ENCODE measurements at regions not wholly inside any gene's neighbourhood (a gene's known extent, or its start where the extent isn't known, plus 50 kb on each side); places are given as distances from the start of the nearest gene placed in this dataset.

DNA sequence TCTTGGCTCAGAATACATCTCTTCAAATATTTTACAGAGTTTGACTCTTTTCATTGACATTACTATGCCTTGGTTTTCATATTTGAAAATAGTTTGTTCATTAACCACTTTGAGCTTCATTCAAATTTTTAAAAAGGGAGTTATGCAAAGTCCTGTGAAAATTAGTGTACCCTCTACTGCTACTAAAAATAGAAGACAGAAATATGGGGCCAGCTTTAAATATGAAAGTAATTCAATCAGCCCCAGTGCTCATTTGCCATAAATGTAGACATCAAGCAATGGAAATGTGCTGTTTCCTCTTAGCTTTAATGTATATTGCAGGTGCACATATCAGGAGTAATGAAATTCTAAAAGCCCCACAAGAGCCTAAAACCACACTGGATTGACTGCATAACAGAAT, 218.7 kb downstream of the SPATA18 start:
- no peak for DNase-seq (ENCODE audit: low spot score)
- no peak overlapping the region for H3K4me3 Mint-ChIP-seq (ENCODE audit: unreplicated experiment)
- peaks cover 22% of the 10 kb centered on the region for H3K27me3 Mint-ChIP-seq (ENCODE audit: low read depth)
- peaks cover 16% of the 10 kb centered on the region for H3K4me1 Mint-ChIP-seq (ENCODE audit: low read depth)
- peaks cover 2% of the 10 kb centered on the region for H3K36me3 Mint-ChIP-seq (ENCODE audit: low read depth)
- no peak overlapping the region for H3K27ac Mint-ChIP-seq (ENCODE audit: unreplicated experiment)
- TF ChIP-seq, protein P1, sequence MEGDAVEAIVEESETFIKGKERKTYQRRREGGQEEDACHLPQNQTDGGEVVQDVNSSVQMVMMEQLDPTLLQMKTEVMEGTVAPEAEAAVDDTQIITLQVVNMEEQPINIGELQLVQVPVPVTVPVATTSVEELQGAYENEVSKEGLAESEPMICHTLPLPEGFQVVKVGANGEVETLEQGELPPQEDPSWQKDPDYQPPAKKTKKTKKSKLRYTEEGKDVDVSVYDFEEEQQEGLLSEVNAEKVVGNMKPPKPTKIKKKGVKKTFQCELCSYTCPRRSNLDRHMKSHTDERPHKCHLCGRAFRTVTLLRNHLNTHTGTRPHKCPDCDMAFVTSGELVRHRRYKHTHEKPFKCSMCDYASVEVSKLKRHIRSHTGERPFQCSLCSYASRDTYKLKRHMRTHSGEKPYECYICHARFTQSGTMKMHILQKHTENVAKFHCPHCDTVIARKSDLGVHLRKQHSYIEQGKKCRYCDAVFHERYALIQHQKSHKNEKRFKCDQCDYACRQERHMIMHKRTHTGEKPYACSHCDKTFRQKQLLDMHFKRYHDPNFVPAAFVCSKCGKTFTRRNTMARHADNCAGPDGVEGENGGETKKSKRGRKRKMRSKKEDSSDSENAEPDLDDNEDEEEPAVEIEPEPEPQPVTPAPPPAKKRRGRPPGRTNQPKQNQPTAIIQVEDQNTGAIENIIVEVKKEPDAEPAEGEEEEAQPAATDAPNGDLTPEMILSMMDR (IDR thresholded peaks at IDR 0.05) = no peak
- H3K9me3 Mint-ChIP-seq (ENCODE audit: low read depth) = peaks cover 6% of the 10 kb centered on the region

DNA sequence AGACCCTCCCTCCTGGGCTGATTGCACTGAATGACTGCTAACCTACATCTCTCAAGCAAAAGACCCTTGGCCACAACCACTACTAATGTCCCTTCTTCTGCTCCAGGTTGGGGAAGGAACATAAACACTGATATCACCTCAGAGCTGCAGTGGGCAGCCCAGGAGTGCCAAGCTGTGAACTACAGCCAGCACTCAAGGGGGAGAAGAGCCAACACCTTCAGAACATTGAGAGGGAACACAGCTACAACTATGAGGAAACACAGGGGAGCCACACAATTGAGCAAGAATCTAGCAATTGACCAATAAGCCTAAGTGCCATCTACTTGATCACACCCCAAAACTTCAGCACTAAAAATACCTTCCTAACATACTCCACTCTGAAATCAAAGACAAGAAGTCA, 222.8 kb downstream of the SPATA18 start:
- H3K4me1 Mint-ChIP-seq (ENCODE audit: low read depth) = no peaks in the 10 kb centered on the region
- peaks cover 8% of the 10 kb centered on the region for H3K36me3 Mint-ChIP-seq (ENCODE audit: low read depth)
- H3K4me3 Mint-ChIP-seq (ENCODE audit: unreplicated experiment) = no peak overlapping the region
- TF ChIP-seq, protein P1 (IDR thresholded peaks at IDR 0.05) = no peak
- H3K9me3 Mint-ChIP-seq (ENCODE audit: low read depth) = peaks cover 20% of the 10 kb centered on the region
- H3K27ac Mint-ChIP-seq (ENCODE audit: unreplicated experiment) = no peak overlapping the region
- peaks cover 12% of the 10 kb centered on the region for H3K27me3 Mint-ChIP-seq (ENCODE audit: low read depth)
- DNase-seq (ENCODE audit: low spot score) = no peak

DNA sequence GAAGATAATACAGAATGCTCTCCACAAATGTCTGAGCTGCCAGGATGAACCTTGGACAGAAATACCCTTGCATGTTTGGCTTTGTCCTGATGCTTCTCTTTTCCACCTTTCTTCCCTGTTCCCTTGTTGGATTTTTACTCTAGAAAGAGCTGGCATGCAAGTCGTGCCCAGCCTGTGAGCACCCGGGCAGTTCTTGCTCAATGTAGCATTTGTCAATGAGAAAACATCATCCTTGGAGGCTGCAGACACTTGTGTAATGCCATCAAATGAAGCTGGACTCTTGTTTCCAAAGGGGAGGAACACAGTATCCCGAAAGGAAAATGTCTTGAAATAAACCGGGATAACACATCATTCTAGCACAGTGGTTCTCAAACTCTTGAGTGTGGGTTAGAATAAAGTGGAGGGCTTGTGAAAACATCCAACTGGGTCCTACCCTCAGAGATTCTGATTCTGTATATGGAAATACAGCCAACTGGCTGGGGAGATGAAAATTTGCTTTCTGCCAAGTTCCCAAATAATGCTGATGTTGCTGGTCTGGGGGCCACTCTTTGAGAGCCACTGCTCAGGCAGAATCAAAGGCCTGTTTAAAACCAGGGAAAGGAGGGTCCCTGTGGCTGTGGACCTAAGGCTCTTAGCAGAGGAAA, 237.2 kb downstream of the SPATA18 start:
- Mint-ChIP-seq H3K27me3 (ENCODE audit: low read depth) (peaks cover 2% of the 10 kb centered on the region), H3K4me1 (ENCODE audit: low read depth) (no peaks in the 10 kb centered on the region), H3K27ac (ENCODE audit: unreplicated experiment) (no peak overlapping the region), H3K4me3 (ENCODE audit: unreplicated experiment) (no peak overlapping the region), H3K9me3 (ENCODE audit: low read depth) (peaks cover 11% of the 10 kb centered on the region), H3K36me3 (ENCODE audit: low read depth) (no peaks in the 10 kb centered on the region)
- no peak for DNase-seq (ENCODE audit: low spot score)
- TF ChIP-seq, protein P1 (IDR thresholded peaks at IDR 0.05) = no peak

DNA sequence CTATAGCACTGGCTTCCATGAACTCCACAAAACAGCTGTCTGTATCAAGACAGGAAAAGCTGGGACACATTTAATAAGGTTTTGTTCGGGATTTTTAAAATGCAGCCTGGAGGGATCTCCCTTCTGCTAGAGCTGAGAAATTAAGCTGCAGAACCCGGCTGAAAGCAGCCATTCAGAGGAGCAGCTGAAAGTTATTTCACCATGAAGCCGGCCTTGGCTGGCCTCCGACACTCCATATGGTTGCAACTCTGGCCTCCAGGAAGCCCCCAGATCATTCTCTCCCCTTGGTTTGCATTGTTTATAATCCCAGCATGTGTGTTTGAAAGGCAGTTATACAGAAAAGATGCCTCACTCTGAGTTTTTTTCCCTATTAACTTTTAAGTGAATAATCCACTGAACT, 239.4 kb downstream of the SPATA18 start:
- H3K27me3 Mint-ChIP-seq (ENCODE audit: low read depth) = peaks cover 2% of the 10 kb centered on the region
- H3K4me3 Mint-ChIP-seq (ENCODE audit: unreplicated experiment) = no peak overlapping the region
- TF ChIP-seq, protein P1 (IDR thresholded peaks at IDR 0.05) = no peak
- no peaks in the 10 kb centered on the region for H3K36me3 Mint-ChIP-seq (ENCODE audit: low read depth)
- no peak for DNase-seq (ENCODE audit: low spot score)
- H3K9me3 Mint-ChIP-seq (ENCODE audit: low read depth) = no peaks in the 10 kb centered on the region
- no peak overlapping the region for H3K27ac Mint-ChIP-seq (ENCODE audit: unreplicated experiment)
- H3K4me1 Mint-ChIP-seq (ENCODE audit: low read depth) = no peaks in the 10 kb centered on the region

DNA sequence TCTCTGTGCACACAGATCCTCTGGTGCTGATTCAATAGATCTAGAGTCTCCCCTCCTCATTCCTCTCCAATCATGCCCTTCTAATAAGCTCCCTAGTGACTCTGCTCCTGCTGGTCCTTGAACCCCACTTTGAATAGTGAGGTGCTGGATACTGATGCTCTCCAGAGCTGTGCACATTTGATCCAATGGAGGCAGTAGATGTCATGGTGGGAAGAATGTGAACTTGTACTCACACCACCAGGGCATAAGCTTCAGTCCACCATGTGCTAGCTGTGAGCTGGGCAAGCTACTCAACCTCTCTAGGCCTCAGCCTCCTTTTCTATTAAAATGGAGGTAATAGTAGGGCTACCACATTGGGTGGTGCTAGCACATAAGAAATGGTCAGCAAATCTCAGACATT, 241.1 kb downstream of the SPATA18 start:
- no peak overlapping the region for H3K4me3 Mint-ChIP-seq (ENCODE audit: unreplicated experiment)
- TF ChIP-seq, protein P1 (IDR thresholded peaks at IDR 0.05) = no peak
- H3K36me3 Mint-ChIP-seq (ENCODE audit: low read depth) = no peaks in the 10 kb centered on the region
- H3K9me3 Mint-ChIP-seq (ENCODE audit: low read depth) = peaks cover 3% of the 10 kb centered on the region
- H3K4me1 Mint-ChIP-seq (ENCODE audit: low read depth) = no peaks in the 10 kb centered on the region
- no peak overlapping the region for H3K27ac Mint-ChIP-seq (ENCODE audit: unreplicated experiment)
- DNase-seq (ENCODE audit: low spot score) = no peak
- H3K27me3 Mint-ChIP-seq (ENCODE audit: low read depth) = peaks cover 2% of the 10 kb centered on the region
